Fibroblast of peridontal ligament (primary cell): ENCODE measurements at regions not wholly inside any gene's neighbourhood (a gene's known extent, or its start where the extent isn't known, plus 50 kb on each side); places are given as distances from the start of the nearest gene placed in this dataset.
"Not testable (repeated sequence)": the region's sequence is repeated elsewhere in the genome, so short reads cannot be mapped to it uniquely, and the experiment has no call there.

Experiments
- DNase-seq: peaks from one replicate; pipeline ENCODE4 v3.0.0-alpha.2; 2010; ENCODE audit errors: extremely low read depth

- DNase-seq = no peak
These were observed 343.8 kb upstream of the FRG2C start for GRCh38 chr3:75320369-75320768.

- no peak for DNase-seq
These were observed 343.1 kb upstream of the FRG2C start for GRCh38 chr3:75321060-75321459.

GRCh38 chr3:75323936-75324335, 340.2 kb upstream of the FRG2C start:
- DNase-seq = not testable (repeated sequence)

- no peak for DNase-seq
These were observed 338.4 kb upstream of the FRG2C start for GRCh38 chr3:75325716-75326115.

GRCh38 chr3:75327453-75327852, 336.7 kb upstream of the FRG2C start:
- no peak for DNase-seq

- no peak for DNase-seq
These were observed 334.5 kb upstream of the FRG2C start for GRCh38 chr3:75329476-75330097.

- DNase-seq = not testable (repeated sequence)
These were observed 333.7 kb upstream of the FRG2C start for GRCh38 chr3:75330446-75330845.

GRCh38 chr3:75332090-75332489, 332.0 kb upstream of the FRG2C start:
- DNase-seq = not testable (repeated sequence)

- peak; percentile 83 for DNase-seq
These were observed 331.3 kb upstream of the FRG2C start for GRCh38 chr3:75332794-75333193.

GRCh38 chr3:75334299-75334698, 329.8 kb upstream of the FRG2C start:
- no peak for DNase-seq

GRCh38 chr3:75337226-75337900, 326.8 kb upstream of the FRG2C start:
- no peak for DNase-seq

- DNase-seq = no peak
These were observed 325.8 kb upstream of the FRG2C start for GRCh38 chr3:75338342-75338741.

GRCh38 chr3:75341324-75342067, 322.6 kb upstream of the FRG2C start:
- no peak for DNase-seq

GRCh38 chr3:75342425-75342824, 321.7 kb upstream of the FRG2C start:
- no peak for DNase-seq

- DNase-seq = not testable (repeated sequence)
These were observed 313.6 kb upstream of the FRG2C start for GRCh38 chr3:75350536-75350935.

GRCh38 chr3:75362086-75362784, 301.9 kb upstream of the FRG2C start:
- not testable (repeated sequence) for DNase-seq

- peak; percentile 46 for DNase-seq
These were observed 291.2 kb upstream of the FRG2C start for GRCh38 chr3:75372964-75373363.

- DNase-seq = not testable (repeated sequence)
These were observed 284.3 kb upstream of the FRG2C start for GRCh38 chr3:75379840-75380239.

- DNase-seq = no peak
These were observed 283.8 kb upstream of the FRG2C start for GRCh38 chr3:75380276-75380771.

GRCh38 chr3:75384016-75384415, 280.1 kb upstream of the FRG2C start:
- not testable (repeated sequence) for DNase-seq

GRCh38 chr3:75388486-75389124, 275.5 kb upstream of the FRG2C start:
- DNase-seq = peak; percentile 51
